D721Med (cell line): ENCODE measurements at regions not wholly inside any gene's neighbourhood (a gene's known extent, or its start where the extent isn't known, plus 50 kb on each side); places are given as distances from the start of the nearest gene placed in this dataset.

Experiments
- DNase-seq: peaks from one replicate; pipeline ENCODE4 v3.0.0; 2011; ENCODE audit warnings: low spot score; ENCODE audit not compliant: insufficient read length
- FAIRE-seq: peaks from 2 replicates; lab custom pipeline; 2011; peaks lifted over from hg19 to GRCh38; lab: Jason Lieb, UNC
- CTCF ChIP-seq: IDR thresholded peaks from 2 replicates; pipeline ENCODE4 v1.5.1; 2012; ENCODE audit warnings: mild to moderate bottlenecking, control low read depth; ENCODE audit not compliant: insufficient read depth; ENCODE audit errors: missing control alignments

DNA sequence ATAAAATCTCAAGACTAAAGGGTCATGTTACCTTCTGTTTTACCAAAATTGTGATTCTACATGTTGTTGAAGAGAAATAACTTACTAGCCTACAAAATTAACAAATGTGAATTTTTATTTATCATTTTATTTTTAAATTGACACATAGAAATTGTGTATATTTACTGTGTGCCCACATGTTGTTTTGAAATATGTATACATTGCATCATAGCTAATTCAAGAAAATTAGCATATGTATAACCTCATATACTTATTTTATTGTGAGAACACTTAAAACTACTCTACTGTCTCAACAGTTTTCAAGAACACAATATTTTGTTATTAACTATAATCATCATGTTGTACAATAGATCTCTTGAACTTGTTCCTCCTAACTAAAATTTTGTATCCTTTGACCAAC, 177.8 kb downstream of the EPM2A start:
- FAIRE-seq: no peak
- TF ChIP-seq CTCF: no peak
- DNase-seq: no peak

GRCh38 chr6:145559836-145560235, 175.5 kb downstream of the EPM2A start:
- no peak for TF ChIP-seq CTCF
- no peak for FAIRE-seq
- no peak for DNase-seq

DNA sequence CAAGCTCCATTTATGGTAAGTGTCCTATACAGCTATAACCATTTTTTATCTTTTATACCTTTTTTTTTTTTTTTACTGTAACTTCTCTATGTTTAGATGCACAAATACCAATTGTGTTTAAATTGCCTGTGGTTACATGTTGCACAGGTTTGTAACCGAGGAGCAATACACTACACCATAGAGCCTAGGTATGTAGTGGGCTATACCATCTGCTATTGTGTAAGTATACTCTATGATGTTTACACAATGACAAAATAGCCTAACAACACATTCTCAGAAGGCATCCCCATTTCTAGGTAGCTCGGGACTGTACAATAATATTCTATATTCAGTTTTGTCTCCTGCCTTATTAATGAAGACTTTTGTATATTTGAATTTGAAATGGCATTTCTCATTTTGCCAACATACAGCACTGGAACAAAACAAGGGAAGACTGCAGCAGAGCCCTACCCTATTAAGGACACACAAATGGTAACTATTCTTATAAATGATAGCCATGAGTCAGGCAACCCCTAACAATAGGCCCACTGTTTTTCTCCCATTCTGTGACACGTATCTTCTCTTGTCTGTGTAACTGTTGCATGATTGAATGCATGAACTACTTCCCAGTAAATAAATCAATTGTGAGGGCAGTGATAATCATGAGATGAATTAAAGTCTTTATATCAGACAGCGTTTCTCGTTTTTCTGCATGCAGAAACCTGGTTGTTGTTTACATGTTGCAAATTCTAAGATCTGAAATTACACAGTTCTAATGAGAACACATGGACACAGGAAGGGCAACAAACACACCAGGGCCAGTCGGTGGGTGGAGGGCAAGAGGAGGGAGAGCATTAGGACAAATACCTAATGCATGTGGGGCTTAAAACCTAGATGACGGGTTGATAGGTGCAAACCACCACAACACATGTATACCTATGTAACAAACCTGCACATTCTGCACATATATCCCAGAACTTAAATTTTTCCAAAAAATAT, 173.9 kb downstream of the EPM2A start:
- no peak for TF ChIP-seq CTCF
- no peak for DNase-seq

DNA sequence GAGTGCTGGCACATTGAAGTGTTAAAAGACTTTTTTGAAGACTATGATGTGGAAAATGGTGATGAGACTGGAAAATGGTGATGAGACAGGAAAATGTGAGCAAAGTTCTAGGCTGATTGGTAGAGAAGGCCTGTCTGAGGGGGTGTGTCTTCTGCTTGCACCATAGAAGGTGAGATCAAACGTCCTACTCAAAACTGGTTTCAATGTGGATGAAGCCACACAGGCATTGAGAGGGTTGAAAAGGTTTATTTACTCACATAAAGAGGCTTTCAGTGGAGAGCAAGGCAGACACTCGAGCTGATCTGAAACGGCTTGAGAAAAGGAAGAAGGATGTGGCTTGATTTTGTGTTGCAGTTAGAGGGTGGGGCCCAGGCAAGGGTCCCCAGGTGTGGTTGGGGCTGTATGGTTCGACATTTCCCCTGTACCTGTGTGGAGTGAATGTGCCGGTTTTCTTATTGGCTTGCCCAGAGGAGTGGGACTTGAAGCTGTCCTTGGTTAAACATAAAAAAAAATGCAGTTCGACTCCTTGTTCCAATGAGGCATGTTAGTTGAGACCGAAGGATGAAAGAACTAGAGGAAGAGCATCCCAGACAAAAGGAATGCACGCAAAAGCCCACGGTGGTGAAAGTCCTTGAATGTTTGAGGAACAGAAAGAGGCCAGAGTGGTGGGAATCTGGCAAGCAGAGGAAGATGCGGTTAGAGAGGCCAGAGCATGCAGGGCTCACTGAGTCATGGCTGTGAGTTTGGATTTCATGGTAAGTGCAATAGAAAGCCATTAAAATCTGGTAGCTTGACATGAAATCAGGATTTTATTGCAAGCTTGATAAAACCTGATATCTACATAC, 172.3 kb downstream of the EPM2A start:
- FAIRE-seq (no peak), DNase-seq (no peak)
- no peak for TF ChIP-seq CTCF

More for the DNA sequence above, 173.9 kb downstream of the EPM2A start:
- no peak for FAIRE-seq

- DNase-seq (no peak), FAIRE-seq (no peak)
- no peak for TF ChIP-seq CTCF
Measured at GRCh38 chr6:145564553-145564952, 170.8 kb downstream of the EPM2A start.

GRCh38 chr6:145567684-145568252, 167.6 kb downstream of the EPM2A start:
- DNase-seq: no peak
- FAIRE-seq: no peak
- no peak for TF ChIP-seq CTCF
